ENCODE measurements at regions not wholly inside any gene's neighbourhood (a gene's known extent, or its start where the extent isn't known, plus 50 kb on each side); places are given as distances from the start of the nearest gene placed in this dataset.
"Not testable (repeated sequence)": the region's sequence is repeated elsewhere in the genome, so short reads cannot be mapped to it uniquely, and the experiment has no call there.

DNA sequence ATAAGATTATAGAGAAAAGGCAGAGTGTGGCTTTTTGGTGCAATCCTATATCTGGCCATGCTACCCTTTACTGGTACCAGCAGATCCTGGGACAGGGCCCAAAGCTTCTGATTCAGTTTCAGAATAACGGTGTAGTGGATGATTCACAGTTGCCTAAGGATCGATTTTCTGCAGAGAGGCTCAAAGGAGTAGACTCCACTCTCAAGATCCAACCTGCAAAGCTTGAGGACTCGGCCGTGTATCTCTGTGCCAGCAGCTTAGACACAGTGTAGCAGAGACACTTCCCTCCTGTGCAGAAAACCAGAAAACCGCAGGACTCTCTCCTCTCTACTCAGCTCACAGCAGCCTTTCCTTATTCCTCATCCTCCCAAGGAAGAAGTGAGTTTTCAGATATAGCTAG is 176.3 kb upstream of the PRSS58 start:
- WGBS, 2 donors = 59 to 63% methylated on average over 5 of the region's 5 CpGs
- H3K27ac ChIP-seq (ENCODE audit: low read depth in 2 of 2, low read length in 1 of 2); H3K4me1 ChIP-seq (ENCODE audit: control insufficient read depth in 2 of 2, insufficient read depth in 2 of 2, low read length in 1 of 2); H3K4me3 ChIP-seq (ENCODE audit: low read depth in 1 of 2, low read length in 2 of 2); H3K27me3 ChIP-seq (ENCODE audit: control insufficient read depth in 1 of 2, insufficient read depth in 2 of 2, low read length in 2 of 2); H3K9me3 ChIP-seq (ENCODE audit: control insufficient read depth in 2 of 2, insufficient read depth in 1 of 2, low read depth in 1 of 2, low read length in 1 of 2); H3K36me3 ChIP-seq (ENCODE audit: control insufficient read depth in 2 of 2, insufficient read depth in 2 of 2, low read length in 1 of 2): not testable (repeated sequence)

DNA sequence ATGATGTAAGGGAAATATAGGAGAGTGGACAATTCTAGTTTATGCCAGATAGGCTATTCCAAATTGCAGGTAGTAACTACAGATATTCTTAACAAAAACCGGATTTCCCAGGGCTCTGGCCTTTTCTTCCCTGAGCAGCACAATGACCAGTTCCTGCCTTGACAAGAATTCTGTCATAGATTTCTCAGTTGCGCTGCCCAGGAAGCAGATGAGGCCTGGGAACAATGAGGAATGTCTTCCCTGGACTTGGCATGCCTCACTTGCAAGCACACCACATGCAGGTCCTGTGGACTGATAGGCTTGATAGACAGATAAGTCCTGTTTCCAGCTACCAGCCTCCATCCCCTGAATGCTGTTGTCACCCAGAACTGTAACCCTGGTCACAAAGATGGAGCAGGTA is 174.5 kb upstream of the PRSS58 start:
- no peaks in the 10 kb centered on the region for H3K9me3 ChIP-seq (ENCODE audit: control insufficient read depth in 2 of 2, insufficient read depth in 1 of 2, low read depth in 1 of 2, low read length in 1 of 2)
- H3K27ac ChIP-seq (ENCODE audit: low read depth in 2 of 2, low read length in 1 of 2) = no peak overlapping the region
- H3K27me3 ChIP-seq (ENCODE audit: control insufficient read depth in 1 of 2, insufficient read depth in 2 of 2, low read length in 2 of 2) = no peaks in the 10 kb centered on the region
- 81 to 85% methylated on average over 2 of the region's 2 CpGs for WGBS, 2 donors
- H3K36me3 ChIP-seq (ENCODE audit: control insufficient read depth in 2 of 2, insufficient read depth in 2 of 2, low read length in 1 of 2) = no peaks in the 10 kb centered on the region
- no peaks in the 10 kb centered on the region for H3K4me1 ChIP-seq (ENCODE audit: control insufficient read depth in 2 of 2, insufficient read depth in 2 of 2, low read length in 1 of 2)
- H3K4me3 ChIP-seq (ENCODE audit: low read depth in 1 of 2, low read length in 2 of 2) = no peak overlapping the region

DNA sequence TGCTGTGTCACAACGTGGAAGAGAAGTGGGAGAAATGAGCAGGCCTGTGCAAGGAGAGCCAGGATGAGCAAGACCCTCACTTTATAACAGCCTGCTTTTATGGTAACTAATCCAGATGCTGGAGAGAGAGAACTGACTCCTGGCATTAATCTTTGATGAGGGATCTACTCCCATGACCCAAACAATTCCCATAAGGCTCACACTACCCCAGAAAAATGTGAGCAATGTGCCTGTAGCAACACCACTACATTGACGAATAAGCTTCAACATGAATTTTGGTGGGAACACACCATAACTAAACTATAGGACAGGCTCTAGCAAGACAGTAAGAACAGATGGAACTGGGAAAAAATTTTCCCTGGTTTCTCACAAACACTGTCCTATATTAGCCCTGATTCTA is 173.6 kb upstream of the PRSS58 start:
- WGBS, 2 donors = 51 to 52% methylated on average over 2 of the region's 2 CpGs
- Histone ChIP-seq H3K36me3 (ENCODE audit: control insufficient read depth in 2 of 2, insufficient read depth in 2 of 2, low read length in 1 of 2) (no peaks in the 10 kb centered on the region), H3K9me3 (ENCODE audit: control insufficient read depth in 2 of 2, insufficient read depth in 1 of 2, low read depth in 1 of 2, low read length in 1 of 2) (no peaks in the 10 kb centered on the region), H3K4me3 (ENCODE audit: low read depth in 1 of 2, low read length in 2 of 2) (no peak overlapping the region), H3K27ac (ENCODE audit: low read depth in 2 of 2, low read length in 1 of 2) (no peak overlapping the region), H3K4me1 (ENCODE audit: control insufficient read depth in 2 of 2, insufficient read depth in 2 of 2, low read length in 1 of 2) (no peaks in the 10 kb centered on the region), H3K27me3 (ENCODE audit: control insufficient read depth in 1 of 2, insufficient read depth in 2 of 2, low read length in 2 of 2) (no peaks in the 10 kb centered on the region)

DNA sequence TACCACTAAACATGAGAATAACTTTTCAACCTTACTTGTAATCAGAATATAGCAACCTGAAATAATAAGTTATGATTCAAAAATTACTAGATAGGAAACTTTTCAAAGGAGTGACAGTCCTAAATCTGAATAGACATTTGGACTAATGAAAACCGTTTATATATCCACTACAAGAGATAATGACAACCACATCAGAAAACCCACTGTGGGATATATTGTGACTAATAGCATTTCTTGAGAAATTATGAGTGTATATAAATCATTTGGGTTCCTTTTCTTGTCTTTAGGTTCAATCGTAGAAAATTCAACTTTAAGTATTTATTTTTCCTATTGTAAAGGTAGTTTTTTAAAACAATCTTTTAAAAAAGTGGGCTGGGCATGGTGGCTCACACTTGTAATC is 170.2 kb upstream of the PRSS58 start:
- no peaks in the 10 kb centered on the region for H3K27me3 ChIP-seq (ENCODE audit: control insufficient read depth in 1 of 2, insufficient read depth in 2 of 2, low read length in 2 of 2)

GRCh38 chr7:142425281-142425680 is 167.4 kb upstream of the PRSS58 start:
- no peaks in the 10 kb centered on the region for H3K36me3 ChIP-seq (ENCODE audit: control insufficient read depth in 2 of 2, insufficient read depth in 2 of 2, low read length in 1 of 2)
- WGBS, 2 donors = 64 to 65% methylated on average over 8 of the region's 8 CpGs
- H3K27me3 ChIP-seq (ENCODE audit: control insufficient read depth in 1 of 2, insufficient read depth in 2 of 2, low read length in 2 of 2) = no peaks in the 10 kb centered on the region
- no peaks in the 10 kb centered on the region for H3K4me1 ChIP-seq (ENCODE audit: control insufficient read depth in 2 of 2, insufficient read depth in 2 of 2, low read length in 1 of 2)
- no peak overlapping the region for H3K27ac ChIP-seq (ENCODE audit: low read depth in 2 of 2, low read length in 1 of 2)
- no peaks in the 10 kb centered on the region for H3K9me3 ChIP-seq (ENCODE audit: control insufficient read depth in 2 of 2, insufficient read depth in 1 of 2, low read depth in 1 of 2, low read length in 1 of 2)
- H3K4me3 ChIP-seq (ENCODE audit: low read depth in 1 of 2, low read length in 2 of 2) = no peak overlapping the region

More for the DNA sequence above, 170.2 kb upstream of the PRSS58 start:
- H3K4me3 ChIP-seq (ENCODE audit: low read depth in 1 of 2, low read length in 2 of 2) = no peak overlapping the region
- no peaks in the 10 kb centered on the region for H3K9me3 ChIP-seq (ENCODE audit: control insufficient read depth in 2 of 2, insufficient read depth in 1 of 2, low read depth in 1 of 2, low read length in 1 of 2)
- H3K4me1 ChIP-seq (ENCODE audit: control insufficient read depth in 2 of 2, insufficient read depth in 2 of 2, low read length in 1 of 2) = no peaks in the 10 kb centered on the region
- no peak overlapping the region for H3K27ac ChIP-seq (ENCODE audit: low read depth in 2 of 2, low read length in 1 of 2)
- no peaks in the 10 kb centered on the region for H3K36me3 ChIP-seq (ENCODE audit: control insufficient read depth in 2 of 2, insufficient read depth in 2 of 2, low read length in 1 of 2)
- 49 to 58% methylated on average over 2 of the region's 2 CpGs for WGBS, 2 donors

DNA sequence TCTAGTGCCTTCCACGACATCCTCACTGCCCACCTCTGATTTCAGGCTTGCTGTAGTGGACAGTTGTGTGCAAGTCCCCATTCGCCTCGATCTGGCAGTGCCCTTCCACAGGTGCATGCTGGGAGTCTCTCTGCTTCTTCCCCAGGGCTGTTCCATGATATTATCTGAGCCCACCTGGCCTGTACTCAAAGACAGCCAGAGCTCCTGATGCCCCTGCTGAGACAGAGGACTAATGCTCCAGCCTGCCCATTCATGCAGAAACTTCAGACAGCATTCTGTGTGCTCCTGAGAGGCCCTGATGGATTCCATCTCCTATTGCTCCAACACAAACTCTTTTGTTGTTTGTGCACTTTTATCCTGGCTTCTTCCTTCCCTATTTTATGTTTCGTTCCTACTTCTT is 164.8 kb upstream of the PRSS58 start:
- Histone ChIP-seq H3K27ac (ENCODE audit: low read depth in 2 of 2, low read length in 1 of 2) (no peak overlapping the region), H3K9me3 (ENCODE audit: control insufficient read depth in 2 of 2, insufficient read depth in 1 of 2, low read depth in 1 of 2, low read length in 1 of 2) (no peaks in the 10 kb centered on the region), H3K4me3 (ENCODE audit: low read depth in 1 of 2, low read length in 2 of 2) (no peak overlapping the region), H3K36me3 (ENCODE audit: control insufficient read depth in 2 of 2, insufficient read depth in 2 of 2, low read length in 1 of 2) (no peaks in the 10 kb centered on the region), H3K4me1 (ENCODE audit: control insufficient read depth in 2 of 2, insufficient read depth in 2 of 2, low read length in 1 of 2) (no peaks in the 10 kb centered on the region), H3K27me3 (ENCODE audit: control insufficient read depth in 1 of 2, insufficient read depth in 2 of 2, low read length in 2 of 2) (no peaks in the 10 kb centered on the region)
- 79 to 87% methylated on average over 4 of the region's 4 CpGs for WGBS, 2 donors

DNA sequence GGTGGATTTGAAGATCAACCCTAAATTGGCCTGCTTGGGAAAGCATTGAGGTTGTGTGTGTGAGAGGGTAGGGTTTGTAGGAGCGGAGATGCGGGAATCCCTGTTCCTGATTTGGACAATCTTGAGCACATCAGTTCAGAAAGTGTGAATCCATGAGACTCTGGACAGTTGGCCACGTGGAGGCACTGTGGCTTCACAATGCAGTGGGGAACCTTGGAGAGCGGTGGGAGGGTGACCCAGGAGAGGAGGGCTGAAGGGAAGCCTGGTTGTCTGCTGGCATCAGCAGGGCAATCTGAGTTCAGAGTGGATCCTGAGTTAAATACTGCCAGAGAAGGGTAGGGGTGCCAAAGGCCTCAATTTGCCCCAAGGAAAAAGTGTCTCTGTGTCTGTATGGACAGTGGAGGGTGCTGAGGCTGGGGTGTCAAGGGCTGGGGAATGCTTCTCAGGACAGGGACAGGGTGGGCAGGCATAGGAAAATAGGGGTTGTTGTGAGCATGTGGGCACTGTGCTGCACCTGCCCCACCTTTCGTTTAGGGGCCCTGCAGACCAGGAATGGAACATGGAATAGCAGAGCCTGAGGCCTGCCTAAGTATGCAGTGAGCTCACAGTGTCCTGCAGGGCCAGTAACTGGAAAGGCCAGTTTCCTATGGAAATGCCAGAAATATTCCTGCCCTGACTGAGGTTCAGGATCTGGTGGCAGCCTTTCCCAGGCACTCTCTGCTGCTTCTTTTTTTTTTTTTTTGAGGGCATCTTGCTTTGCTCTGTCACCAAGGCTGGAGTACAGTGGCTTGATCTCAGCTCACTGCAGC is 162.9 kb upstream of the PRSS58 start:
- Histone ChIP-seq H3K27me3 (ENCODE audit: control insufficient read depth in 1 of 2, insufficient read depth in 2 of 2, low read length in 2 of 2) (no peaks in the 10 kb centered on the region), H3K4me1 (ENCODE audit: control insufficient read depth in 2 of 2, insufficient read depth in 2 of 2, low read length in 1 of 2) (no peaks in the 10 kb centered on the region)
- 66 to 75% methylated on average over 5 of the region's 5 CpGs for WGBS, 2 donors

GRCh38 chr7:142418326-142418725 is 160.5 kb upstream of the PRSS58 start:
- Histone ChIP-seq H3K36me3 (ENCODE audit: control insufficient read depth in 2 of 2, insufficient read depth in 2 of 2, low read length in 1 of 2) (no peaks in the 10 kb centered on the region), H3K4me1 (ENCODE audit: control insufficient read depth in 2 of 2, insufficient read depth in 2 of 2, low read length in 1 of 2) (no peaks in the 10 kb centered on the region), H3K27ac (ENCODE audit: low read depth in 2 of 2, low read length in 1 of 2) (no peak overlapping the region), H3K9me3 (ENCODE audit: control insufficient read depth in 2 of 2, insufficient read depth in 1 of 2, low read depth in 1 of 2, low read length in 1 of 2) (no peaks in the 10 kb centered on the region), H3K27me3 (ENCODE audit: control insufficient read depth in 1 of 2, insufficient read depth in 2 of 2, low read length in 2 of 2) (no peaks in the 10 kb centered on the region), H3K4me3 (ENCODE audit: low read depth in 1 of 2, low read length in 2 of 2) (no peak overlapping the region)
- 63 to 71% methylated on average over 4 of the region's 4 CpGs for WGBS, 2 donors

More for the DNA sequence above, 162.9 kb upstream of the PRSS58 start:
- H3K27ac ChIP-seq (ENCODE audit: low read depth in 2 of 2, low read length in 1 of 2) = no peak overlapping the region
- H3K36me3 ChIP-seq (ENCODE audit: control insufficient read depth in 2 of 2, insufficient read depth in 2 of 2, low read length in 1 of 2) = no peaks in the 10 kb centered on the region
- H3K9me3 ChIP-seq (ENCODE audit: control insufficient read depth in 2 of 2, insufficient read depth in 1 of 2, low read depth in 1 of 2, low read length in 1 of 2) = no peaks in the 10 kb centered on the region
- H3K4me3 ChIP-seq (ENCODE audit: low read depth in 1 of 2, low read length in 2 of 2) = no peak overlapping the region

- Histone ChIP-seq H3K27me3 (ENCODE audit: control insufficient read depth in 1 of 2, insufficient read depth in 2 of 2, low read length in 2 of 2) (no peaks in the 10 kb centered on the region), H3K9me3 (ENCODE audit: control insufficient read depth in 2 of 2, insufficient read depth in 1 of 2, low read depth in 1 of 2, low read length in 1 of 2) (no peaks in the 10 kb centered on the region), H3K36me3 (ENCODE audit: control insufficient read depth in 2 of 2, insufficient read depth in 2 of 2, low read length in 1 of 2) (no peaks in the 10 kb centered on the region), H3K4me3 (ENCODE audit: low read depth in 1 of 2, low read length in 2 of 2) (no peak overlapping the region), H3K4me1 (ENCODE audit: control insufficient read depth in 2 of 2, insufficient read depth in 2 of 2, low read length in 1 of 2) (no peaks in the 10 kb centered on the region), H3K27ac (ENCODE audit: low read depth in 2 of 2, low read length in 1 of 2) (no peak overlapping the region)
- 84 to 89% methylated on average over 4 of the region's 4 CpGs for WGBS, 2 donors
Measured at GRCh38 chr7:142414915-142415314, 157.1 kb upstream of the PRSS58 start.

GRCh38 chr7:142414135-142414534 is 156.3 kb upstream of the PRSS58 start:
- 76 to 83% methylated on average over 3 of the region's 3 CpGs for WGBS, 2 donors
- H3K27me3 ChIP-seq (ENCODE audit: control insufficient read depth in 1 of 2, insufficient read depth in 2 of 2, low read length in 2 of 2) = no peaks in the 10 kb centered on the region
- no peaks in the 10 kb centered on the region for H3K9me3 ChIP-seq (ENCODE audit: control insufficient read depth in 2 of 2, insufficient read depth in 1 of 2, low read depth in 1 of 2, low read length in 1 of 2)
- no peak overlapping the region for H3K4me3 ChIP-seq (ENCODE audit: low read depth in 1 of 2, low read length in 2 of 2)
- no peak overlapping the region for H3K27ac ChIP-seq (ENCODE audit: low read depth in 2 of 2, low read length in 1 of 2)
- no peaks in the 10 kb centered on the region for H3K4me1 ChIP-seq (ENCODE audit: control insufficient read depth in 2 of 2, insufficient read depth in 2 of 2, low read length in 1 of 2)
- no peaks in the 10 kb centered on the region for H3K36me3 ChIP-seq (ENCODE audit: control insufficient read depth in 2 of 2, insufficient read depth in 2 of 2, low read length in 1 of 2)
